Panc1 (cell line): ENCODE measurements at regions not wholly inside any gene's neighbourhood (a gene's known extent, or its start where the extent isn't known, plus 50 kb on each side); places are given as distances from the start of the nearest gene placed in this dataset.
A peak's percentile ranks its signal among the peaks of the same experiment; 100 is the strongest.
"Not testable (repeated sequence)": the region's sequence is repeated elsewhere in the genome, so short reads cannot be mapped to it uniquely, and the experiment has no call there.

Source experiments
- ATAC-seq: fragments of 200-7000 bp; cut with Tn5 transposase; 2 replicates; pipeline ENCODE4 v1.9.1; 2020; ENCODE audit warnings: mild to moderate bottlenecking, moderate library complexity
- BruUV-seq: library from RNA; stranded (reverse); fragments of 400-500 nt; replicated peaks from 2 replicates; lab custom pipeline; 2021; lab: Mats Ljungman, UMichigan
- CTCF ChIA-PET: fragments of 300-600 bp; sonication (Branson Sonifier 250); formaldehyde crosslinking; loops from one replicate; lab custom pipeline; 2022; ENCODE audit warnings: antibody characterized with exemption; lab: Charles Lee
- POLR2A ChIA-PET: fragments of 300-600 bp; sonication (Branson Sonifier 250); formaldehyde crosslinking; loops from one replicate; lab custom pipeline; 2022; ENCODE audit warnings: antibody characterized with exemption; lab: Charles Lee
- DNase-seq: peaks from one replicate; pipeline ENCODE4 v3.0.0-alpha.2; 2010; ENCODE audit warnings: low read depth, low spot score
- H3K27ac ChIP-seq: 2 replicates; pipeline ENCODE4 v1.5.1; 2011; ENCODE audit warnings: mild to moderate bottlenecking, low read length, inconsistent platforms
- H3K27me3 ChIP-seq: fragments of 200-500 bp; sonication (Bioruptor generic); 2 replicates; pipeline ENCODE4 v1.6.0; 2014; ENCODE audit warnings: low read length, inconsistent platforms; ENCODE audit not compliant: control insufficient read depth, insufficient read depth
- H3K36me3 ChIP-seq: fragments of 200-500 bp; sonication (Bioruptor generic); 2 replicates; pipeline ENCODE4 v1.5.1; 2014; ENCODE audit warnings: inconsistent platforms, mild to moderate bottlenecking, low read length, moderate library complexity; ENCODE audit not compliant: control insufficient read depth, insufficient read depth
- H3K4me1 ChIP-seq: 2 replicates; pipeline ENCODE4 v1.5.1; 2011; ENCODE audit warnings: inconsistent platforms, mild to moderate bottlenecking, low read length, moderate library complexity; ENCODE audit not compliant: control insufficient read depth, insufficient read depth
- H3K4me3 ChIP-seq, 2 experiments: 2 replicates each; pipeline ENCODE4 v1.5.1; 2011 to 2012; ENCODE audit warnings: low read depth in 2 of 2, low read length in 2 of 2, mild to moderate bottlenecking in 2 of 2, inconsistent platforms in 1 of 2, moderate library complexity in 1 of 2
- H3K9me3 ChIP-seq: fragments of 200-500 bp; sonication (Bioruptor generic); 2 replicates; pipeline ENCODE4 v1.5.1; 2014; ENCODE audit warnings: low read depth, mild to moderate bottlenecking, inconsistent platforms, low read length, moderate library complexity; ENCODE audit not compliant: control insufficient read depth, insufficient read depth
- CTCF ChIP-seq: fragments of 450-650 bp; IDR thresholded peaks from 2 replicates; pipeline ENCODE4 v1.5.1; 2017; ENCODE audit warnings: mild to moderate bottlenecking
- POLR2AphosphoS5 ChIP-seq: IDR thresholded peaks from 2 replicates; pipeline ENCODE4 v1.6.1; 2012; ENCODE audit warnings: mild to moderate bottlenecking, low read depth, low read length, moderate library complexity
- REST ChIP-seq, 2 experiments: IDR thresholded peaks; 2 replicates each; pipeline ENCODE4 v1.6.1; 2011 to 2012; ENCODE audit warnings: low read depth in 2 of 2, control low read depth in 1 of 2, low read length in 1 of 2, mild to moderate bottlenecking in 1 of 2, moderate library complexity in 1 of 2; ENCODE audit not compliant: insufficient read depth in 1 of 2
- TCF7L2 ChIP-seq: IDR thresholded peaks from 2 replicates; pipeline ENCODE4 v1.6.1; 2011; ENCODE audit warnings: mild to moderate bottlenecking, low read depth, low read length, inconsistent platforms
- in situ Hi-C: cut with HindIII; loops from 2 replicates; pipeline ENCODE4 v1.10.0; 2016; ENCODE audit warnings: low sequenced_read_pairs, low pct_unique_long_range_greater_than_20kb
- intact Hi-C: fragments of 100-400 bp; cut with micrococcal nuclease; formaldehyde crosslinking; loops from one replicate; pipeline ENCODE4 v1.10.0; 2022; ENCODE audit not compliant: unreplicated experiment

GRCh38 chr15:92733934-92734521 lies 78.5 kb upstream of the FAM174B start:
- peak overlapping the region; percentile 80 for H3K27ac ChIP-seq
- TF ChIP-seq TCF7L2: peak; percentile 63; the same call in 1 of the 2 replicates
- TF ChIP-seq POLR2AphosphoS5: no peak
- H3K27me3 ChIP-seq: no peaks in the 10 kb centered on the region
- BruUV-seq: no TSS peak
- POLR2A ChIA-PET: interaction anchor here (0.7 kb wide), 1 partner anchor 70 kb away, joined by 3 read pairs; no protein-coding TSS in a partner anchor
- DNase-seq: no peak
- ATAC-seq: peak; percentile 94
- H3K4me3 ChIP-seq: peak overlapping the region; percentile 52 to 64
- H3K36me3 ChIP-seq: no peaks in the 10 kb centered on the region
- intact Hi-C loops (no loop called here), in situ Hi-C loops (no loop called here)
- H3K9me3 ChIP-seq: no peaks in the 10 kb centered on the region
- no peaks in the 10 kb centered on the region for H3K4me1 ChIP-seq
- CTCF ChIA-PET: no interaction called here

GRCh38 chr15:92739246-92739645 lies 83.7 kb upstream of the FAM174B start:
- BruUV-seq, H3K9me3 ChIP-seq, H3K36me3 ChIP-seq, H3K4me3 ChIP-seq, in situ Hi-C loops, H3K27ac ChIP-seq, H3K4me1 ChIP-seq, H3K27me3 ChIP-seq, DNase-seq, CTCF ChIA-PET, ATAC-seq, intact Hi-C loops, POLR2A ChIA-PET: not testable (repeated sequence)

DNA sequence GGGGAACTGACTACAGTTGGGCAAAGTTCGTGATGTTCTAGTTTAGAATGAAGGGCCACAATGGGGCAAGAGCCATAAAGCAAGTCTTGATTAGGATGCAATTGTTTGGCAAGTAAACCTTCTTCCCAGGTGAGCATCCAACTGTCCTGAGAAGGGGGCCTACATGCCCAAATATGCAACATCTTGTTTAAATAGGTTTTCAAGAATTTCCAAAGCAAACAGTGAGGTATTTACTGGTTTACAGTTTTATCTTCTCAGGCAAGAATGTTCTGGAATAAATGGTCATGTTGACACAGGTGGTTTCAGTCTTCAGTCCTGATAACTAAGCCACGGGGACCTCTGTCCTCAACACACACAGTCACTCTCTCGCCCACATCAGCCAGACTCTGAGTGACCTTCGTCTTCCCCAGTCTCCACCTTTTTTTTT lies 90.3 kb upstream of the FAM174B start:
- no TSS peak for BruUV-seq
- intact Hi-C loops: no loop called here
- DNase-seq (no peak), ATAC-seq (no peak)
- POLR2A ChIA-PET: no interaction called here
- in situ Hi-C loops: no loop called here
- no peaks in the 10 kb centered on the region for H3K4me1 ChIP-seq
- no peak overlapping the region for H3K4me3 ChIP-seq
- no peaks in the 10 kb centered on the region for H3K9me3 ChIP-seq
- TF ChIP-seq POLR2AphosphoS5 (no peak), TCF7L2 (no peak), REST (IDR thresholded peaks at IDR 0.05; ENCODE audit: insufficient read depth in 1 of 2, low read depth in 2 of 2, low read length in 1 of 2) (no peak)
- H3K27me3 ChIP-seq: no peaks in the 10 kb centered on the region
- CTCF ChIA-PET: no interaction called here
- H3K36me3 ChIP-seq: no peaks in the 10 kb centered on the region
- H3K27ac ChIP-seq: no peak overlapping the region

DNA sequence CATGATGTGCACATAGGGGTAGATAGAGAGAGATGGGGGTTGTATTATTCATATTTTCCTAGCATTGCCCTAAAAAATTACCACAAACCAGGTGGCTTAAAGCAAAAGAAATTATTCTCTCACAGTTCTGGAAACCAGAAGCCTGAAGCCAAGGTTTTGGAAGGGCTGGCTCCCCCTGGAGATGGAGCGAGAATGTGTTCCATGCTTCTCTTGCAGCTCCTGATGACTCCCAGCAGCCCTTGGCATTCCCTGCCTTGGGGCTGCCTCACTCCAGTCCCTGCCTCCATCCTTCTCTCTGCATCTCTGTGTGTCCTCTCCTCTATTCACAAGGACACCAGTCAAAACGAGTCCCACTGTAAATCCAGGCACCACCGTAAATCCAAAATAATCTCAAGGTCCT lies 91.5 kb upstream of the FAM174B start:
- intact Hi-C loops: no loop called here
- POLR2A ChIA-PET: no interaction called here
- CTCF ChIA-PET: interaction anchor here (0.7 kb wide), 1 partner anchor 1024 kb away, joined by 5 read pairs; no protein-coding TSS in a partner anchor
- DNase-seq (no peak), ATAC-seq (no peak)
- Histone ChIP-seq H3K36me3 (no peaks in the 10 kb centered on the region), H3K27me3 (no peaks in the 10 kb centered on the region), H3K4me1 (no peaks in the 10 kb centered on the region), H3K9me3 (no peaks in the 10 kb centered on the region), H3K27ac (no peak overlapping the region), H3K4me3 (no peak overlapping the region)
- BruUV-seq: no TSS peak
- TF ChIP-seq CTCF (no peak), POLR2AphosphoS5 (no peak)
- in situ Hi-C loops: no loop called here
